Fibroblast of lung (primary cell): ENCODE measurements at regions not wholly inside any gene's neighbourhood (a gene's known extent, or its start where the extent isn't known, plus 50 kb on each side); places are given as distances from the start of the nearest gene placed in this dataset.

ENCODE experiments used
- CTCF ChIP-seq, 2 donors: IDR thresholded peaks in 1 of 2; conservative IDR thresholded peaks in 1 of 2; 1 replicate in 1 of 2; 2 replicates in 1 of 2; pipeline ENCODE4 v1.5.1; 2011 to 2012; ENCODE audit warnings: low read length in 2 of 2, control low read depth in 1 of 2, inconsistent platforms in 1 of 2, low read depth in 1 of 2, mild to moderate bottlenecking in 1 of 2
- EZH2 ChIP-seq: IDR thresholded peaks from 2 replicates; pipeline ENCODE4 v1.5.1; 2012; ENCODE audit warnings: low read length, control low read depth, mild to moderate bottlenecking; ENCODE audit errors: missing control alignments

GRCh38 chr2:186164325-186164724, 321.7 kb upstream of the ZC3H15 start:
- TF ChIP-seq CTCF (conservative IDR thresholded peaks at IDR 0.05 in 1 of 2, IDR thresholded peaks at IDR 0.05 in 1 of 2; ENCODE audit: low read depth in 1 of 2, low read length in 2 of 2) (no peak), EZH2 (no peak)
